ENCODE measurements at regions not wholly inside any gene's neighbourhood (a gene's known extent, or its start where the extent isn't known, plus 50 kb on each side); places are given as distances from the start of the nearest gene placed in this dataset.

DNA sequence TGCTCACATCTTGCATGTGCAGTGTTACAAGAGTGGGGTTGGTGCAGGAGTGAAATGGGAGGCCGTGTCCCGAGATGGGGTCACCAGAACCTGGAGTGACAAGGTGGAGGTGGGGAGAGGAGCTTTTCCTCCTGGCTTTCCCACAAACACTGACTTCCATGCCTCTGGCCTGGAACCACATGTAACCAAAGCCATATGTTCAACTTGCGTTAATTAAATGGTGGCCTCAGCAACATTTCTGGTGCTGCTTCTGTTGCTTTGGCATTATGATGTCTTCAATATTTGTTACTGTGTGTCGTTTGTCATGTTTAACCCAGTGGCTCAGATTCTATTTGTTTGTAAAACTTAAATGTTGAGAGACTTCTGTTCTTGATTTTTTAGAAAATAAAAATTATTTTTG lies 110.2 kb downstream of the VCPKMT start:
- peaks cover 20% of the 10 kb centered on the region in 2 donors for H3K4me1 ChIP-seq
- WGBS, 2 donors = 97% methylated on average over 4 of the region's 4 CpGs
- H3K27me3 ChIP-seq = no peaks in the 10 kb centered on the region
- H3K36me3 ChIP-seq = no peaks in the 10 kb centered on the region
- H3K4me3 ChIP-seq (replicated peaks in 1 of 3) = no peak overlapping the region
- intact Hi-C loops (cut with DNase I) = no loop called here
- DNase-seq = no peak
- no peaks in the 10 kb centered on the region for H3K9me3 ChIP-seq
- H3K27ac ChIP-seq = no peak overlapping the region
- no peak for TF ChIP-seq POLR2A (IDR thresholded peaks at IDR 0.05)
- TF ChIP-seq, protein P1, sequence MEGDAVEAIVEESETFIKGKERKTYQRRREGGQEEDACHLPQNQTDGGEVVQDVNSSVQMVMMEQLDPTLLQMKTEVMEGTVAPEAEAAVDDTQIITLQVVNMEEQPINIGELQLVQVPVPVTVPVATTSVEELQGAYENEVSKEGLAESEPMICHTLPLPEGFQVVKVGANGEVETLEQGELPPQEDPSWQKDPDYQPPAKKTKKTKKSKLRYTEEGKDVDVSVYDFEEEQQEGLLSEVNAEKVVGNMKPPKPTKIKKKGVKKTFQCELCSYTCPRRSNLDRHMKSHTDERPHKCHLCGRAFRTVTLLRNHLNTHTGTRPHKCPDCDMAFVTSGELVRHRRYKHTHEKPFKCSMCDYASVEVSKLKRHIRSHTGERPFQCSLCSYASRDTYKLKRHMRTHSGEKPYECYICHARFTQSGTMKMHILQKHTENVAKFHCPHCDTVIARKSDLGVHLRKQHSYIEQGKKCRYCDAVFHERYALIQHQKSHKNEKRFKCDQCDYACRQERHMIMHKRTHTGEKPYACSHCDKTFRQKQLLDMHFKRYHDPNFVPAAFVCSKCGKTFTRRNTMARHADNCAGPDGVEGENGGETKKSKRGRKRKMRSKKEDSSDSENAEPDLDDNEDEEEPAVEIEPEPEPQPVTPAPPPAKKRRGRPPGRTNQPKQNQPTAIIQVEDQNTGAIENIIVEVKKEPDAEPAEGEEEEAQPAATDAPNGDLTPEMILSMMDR (IDR thresholded peaks at IDR 0.05) = no peak

DNA sequence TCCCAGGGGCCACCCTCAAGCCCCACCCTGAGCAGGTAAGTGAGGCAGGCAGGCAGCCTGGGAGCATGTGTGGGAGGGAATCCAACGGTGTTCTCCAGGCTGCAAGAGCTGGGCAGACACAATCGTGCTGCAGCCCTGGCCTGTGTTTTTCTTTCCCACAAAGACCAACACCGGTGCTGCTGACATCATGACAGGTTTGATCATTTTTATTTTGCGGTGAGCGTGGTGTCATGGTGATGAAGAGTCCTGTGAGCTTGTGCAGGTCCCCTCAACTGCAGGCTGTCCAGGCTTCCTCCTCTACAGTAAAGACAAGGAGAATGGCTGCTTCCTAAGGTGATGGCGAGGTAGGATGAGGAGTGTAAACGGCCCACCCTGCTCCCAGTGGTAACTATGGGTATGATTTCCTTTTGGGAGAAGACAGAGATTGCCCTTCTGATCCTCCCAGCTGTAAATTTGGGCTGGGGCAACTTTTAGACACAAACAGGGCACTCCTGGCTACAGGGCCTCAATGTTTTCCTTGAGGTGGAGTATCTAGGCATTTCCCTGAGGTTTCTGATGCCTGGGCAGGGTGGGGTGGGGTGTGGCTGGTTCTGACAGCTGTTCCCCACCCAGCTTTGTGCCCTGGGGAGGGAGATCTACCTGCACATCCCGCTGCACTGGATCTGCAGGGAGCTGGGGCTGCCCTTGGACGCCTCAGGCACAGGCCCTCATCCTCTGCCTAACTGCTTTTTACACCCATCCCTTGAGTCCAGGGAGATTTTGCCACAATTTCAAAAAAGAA lies 109.1 kb downstream of the VCPKMT start:
- Histone ChIP-seq H3K27me3 (no peaks in the 10 kb centered on the region), H3K4me1 (peaks cover 8 to 10% of the 10 kb centered on the region in 2 donors), H3K27ac (no peak overlapping the region), H3K36me3 (no peaks in the 10 kb centered on the region), H3K4me3 (replicated peaks in 1 of 3) (no peak overlapping the region), H3K9me3 (no peaks in the 10 kb centered on the region)
- WGBS, 2 donors = 82 to 85% methylated on average over 9 of the region's 9 CpGs
- TF ChIP-seq, protein P1 (IDR thresholded peaks at IDR 0.05) = no peak
- TF ChIP-seq POLR2A (IDR thresholded peaks at IDR 0.05) = no peak
- intact Hi-C loops (cut with DNase I) = no loop called here
- no peak for DNase-seq

DNA sequence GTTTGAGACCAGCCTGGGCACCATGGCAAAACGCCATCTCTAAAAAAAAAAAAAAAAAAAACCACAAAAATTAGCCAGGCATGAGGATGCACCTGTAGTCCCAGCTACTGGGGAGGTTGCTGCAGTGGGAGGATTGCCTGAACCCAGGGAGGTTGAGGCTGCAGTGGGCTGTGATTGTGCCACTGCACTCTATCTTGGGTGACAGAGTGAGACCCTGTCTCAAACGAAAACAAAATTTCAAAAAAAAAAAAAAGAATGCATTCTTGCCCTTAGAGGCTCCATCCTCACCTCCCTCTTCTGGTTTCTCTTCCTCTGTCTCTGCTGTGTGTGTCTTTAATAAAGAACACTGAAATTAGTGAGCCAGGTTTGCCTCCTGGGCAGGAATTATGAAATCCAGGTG lies 107.8 kb downstream of the VCPKMT start:
- Histone ChIP-seq H3K4me3 (replicated peaks in 1 of 3) (no peak overlapping the region), H3K27me3 (no peaks in the 10 kb centered on the region), H3K27ac (no peak overlapping the region), H3K9me3 (no peaks in the 10 kb centered on the region), H3K4me1 (peaks cover 0 to 3% of the 10 kb centered on the region in 2 donors), H3K36me3 (no peaks in the 10 kb centered on the region)
- DNase-seq = no peak
- TF ChIP-seq, protein P1 (IDR thresholded peaks at IDR 0.05) = no peak
- no peak for TF ChIP-seq POLR2A (IDR thresholded peaks at IDR 0.05)
- intact Hi-C loops (cut with DNase I) = no loop called here
- 48 to 78% methylated on average over 2 of the region's 2 CpGs for WGBS, 2 donors

DNA sequence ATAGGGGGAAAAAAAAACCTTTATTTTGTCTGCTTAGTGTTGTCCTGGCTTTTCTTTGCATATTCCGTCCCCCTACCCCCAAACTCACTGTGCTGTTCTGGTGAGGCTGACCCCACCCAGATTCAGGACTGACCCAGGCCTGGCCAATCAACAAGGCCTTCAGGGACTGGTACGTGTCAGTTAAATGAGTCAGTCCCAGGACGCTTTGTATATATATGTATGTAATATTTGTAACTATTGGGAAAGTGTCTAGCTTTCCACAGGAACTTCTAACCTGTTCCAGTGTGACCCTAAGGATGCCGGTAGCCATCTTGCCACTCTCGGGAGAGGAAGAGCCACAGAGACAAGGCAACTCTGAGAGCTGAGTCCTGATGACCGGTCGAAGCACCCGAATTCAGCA lies 107.4 kb downstream of the VCPKMT start:
- TF ChIP-seq, protein P1 (IDR thresholded peaks at IDR 0.05) = no peak
- no peak for TF ChIP-seq POLR2A (IDR thresholded peaks at IDR 0.05)
- no peaks in the 10 kb centered on the region for H3K27me3 ChIP-seq
- DNase-seq = no peak
- no peak overlapping the region for H3K4me3 ChIP-seq (replicated peaks in 1 of 3)
- 91 to 92% methylated on average over 8 of the region's 8 CpGs for WGBS, 2 donors
- H3K4me1 ChIP-seq = peaks cover 0 to under 1% of the 10 kb centered on the region in 2 donors
- H3K27ac ChIP-seq = no peak overlapping the region
- H3K36me3 ChIP-seq = no peaks in the 10 kb centered on the region
- intact Hi-C loops (cut with DNase I) = no loop called here
- H3K9me3 ChIP-seq = no peaks in the 10 kb centered on the region

DNA sequence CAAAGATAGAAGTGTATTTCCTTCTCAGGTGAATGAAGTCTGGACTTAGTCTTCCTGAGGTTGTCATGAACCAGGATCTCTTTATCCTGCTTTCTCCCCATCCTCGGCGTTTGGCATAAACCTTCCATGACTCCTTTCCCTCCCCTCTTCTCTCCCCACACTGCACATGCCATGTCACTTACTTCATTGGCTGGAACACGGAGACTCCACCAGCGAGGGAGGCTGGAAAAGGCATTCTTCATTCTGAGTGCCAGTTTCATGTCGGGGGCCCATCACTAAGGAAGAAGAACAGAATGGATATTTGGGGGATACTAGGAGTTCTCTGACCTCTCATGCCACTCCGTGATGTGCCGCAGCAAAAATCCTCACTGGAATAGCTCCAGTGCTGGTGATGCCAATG lies 105.6 kb downstream of the VCPKMT start:
- Histone ChIP-seq H3K9me3 (no peaks in the 10 kb centered on the region), H3K36me3 (no peaks in the 10 kb centered on the region), H3K27ac (no peak overlapping the region), H3K27me3 (no peaks in the 10 kb centered on the region), H3K4me3 (replicated peaks in 1 of 3) (no peak overlapping the region), H3K4me1 (no peaks in the 10 kb centered on the region)
- intact Hi-C loops (cut with DNase I) = no loop called here
- WGBS, 2 donors = 80 to 90% methylated on average over 7 of the region's 7 CpGs
- TF ChIP-seq, protein P1 (IDR thresholded peaks at IDR 0.05) = no peak
- DNase-seq = no peak
